ENCODE measurements at regions not wholly inside any gene's neighbourhood (a gene's known extent, or its start where the extent isn't known, plus 50 kb on each side); places are given as distances from the start of the nearest gene placed in this dataset.

- TF ChIP-seq EZH2 (IDR thresholded peaks at IDR 0.05; ENCODE audit: borderline replicate concordance, insufficient read depth, low read depth, low read length, poor library complexity, severe bottlenecking) = no peak
- TF ChIP-seq, protein P1, sequence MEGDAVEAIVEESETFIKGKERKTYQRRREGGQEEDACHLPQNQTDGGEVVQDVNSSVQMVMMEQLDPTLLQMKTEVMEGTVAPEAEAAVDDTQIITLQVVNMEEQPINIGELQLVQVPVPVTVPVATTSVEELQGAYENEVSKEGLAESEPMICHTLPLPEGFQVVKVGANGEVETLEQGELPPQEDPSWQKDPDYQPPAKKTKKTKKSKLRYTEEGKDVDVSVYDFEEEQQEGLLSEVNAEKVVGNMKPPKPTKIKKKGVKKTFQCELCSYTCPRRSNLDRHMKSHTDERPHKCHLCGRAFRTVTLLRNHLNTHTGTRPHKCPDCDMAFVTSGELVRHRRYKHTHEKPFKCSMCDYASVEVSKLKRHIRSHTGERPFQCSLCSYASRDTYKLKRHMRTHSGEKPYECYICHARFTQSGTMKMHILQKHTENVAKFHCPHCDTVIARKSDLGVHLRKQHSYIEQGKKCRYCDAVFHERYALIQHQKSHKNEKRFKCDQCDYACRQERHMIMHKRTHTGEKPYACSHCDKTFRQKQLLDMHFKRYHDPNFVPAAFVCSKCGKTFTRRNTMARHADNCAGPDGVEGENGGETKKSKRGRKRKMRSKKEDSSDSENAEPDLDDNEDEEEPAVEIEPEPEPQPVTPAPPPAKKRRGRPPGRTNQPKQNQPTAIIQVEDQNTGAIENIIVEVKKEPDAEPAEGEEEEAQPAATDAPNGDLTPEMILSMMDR (IDR thresholded peaks at IDR 0.05) = no peak
These were observed 159.6 kb upstream of the KLF3 start for GRCh38 chr4:38504396-38504715.

Measured in B cell (primary cell).